GM23248 (cell line): ENCODE measurements at regions not wholly inside any gene's neighbourhood (a gene's known extent, or its start where the extent isn't known, plus 50 kb on each side); places are given as distances from the start of the nearest gene placed in this dataset.

Experiments used
- EZH2 ChIP-seq: fragments of 200-600 bp; sonication (generic); IDR thresholded peaks from 2 replicates; pipeline ENCODE4 v1.6.1; 2018; ENCODE audit warnings: antibody characterized with exemption, mild to moderate bottlenecking; ENCODE audit not compliant: insufficient read depth, poor library complexity, severe bottlenecking
- EZH2phosphoT487 ChIP-seq: fragments of 200-600 bp; sonication (generic); IDR thresholded peaks from 2 replicates; pipeline ENCODE4 v1.6.1; 2018; ENCODE audit warnings: antibody characterized with exemption, moderate library complexity, mild to moderate bottlenecking, low read depth; ENCODE audit not compliant: insufficient read depth

GRCh38 chr2:146489386-146489785 lies 1355.4 kb upstream of the ACVR2A start:
- TF ChIP-seq EZH2: no peak
- no peak for TF ChIP-seq EZH2phosphoT487
